ENCODE measurements at regions not wholly inside any gene's neighbourhood (a gene's known extent, or its start where the extent isn't known, plus 50 kb on each side); places are given as distances from the start of the nearest gene placed in this dataset.

DNA sequence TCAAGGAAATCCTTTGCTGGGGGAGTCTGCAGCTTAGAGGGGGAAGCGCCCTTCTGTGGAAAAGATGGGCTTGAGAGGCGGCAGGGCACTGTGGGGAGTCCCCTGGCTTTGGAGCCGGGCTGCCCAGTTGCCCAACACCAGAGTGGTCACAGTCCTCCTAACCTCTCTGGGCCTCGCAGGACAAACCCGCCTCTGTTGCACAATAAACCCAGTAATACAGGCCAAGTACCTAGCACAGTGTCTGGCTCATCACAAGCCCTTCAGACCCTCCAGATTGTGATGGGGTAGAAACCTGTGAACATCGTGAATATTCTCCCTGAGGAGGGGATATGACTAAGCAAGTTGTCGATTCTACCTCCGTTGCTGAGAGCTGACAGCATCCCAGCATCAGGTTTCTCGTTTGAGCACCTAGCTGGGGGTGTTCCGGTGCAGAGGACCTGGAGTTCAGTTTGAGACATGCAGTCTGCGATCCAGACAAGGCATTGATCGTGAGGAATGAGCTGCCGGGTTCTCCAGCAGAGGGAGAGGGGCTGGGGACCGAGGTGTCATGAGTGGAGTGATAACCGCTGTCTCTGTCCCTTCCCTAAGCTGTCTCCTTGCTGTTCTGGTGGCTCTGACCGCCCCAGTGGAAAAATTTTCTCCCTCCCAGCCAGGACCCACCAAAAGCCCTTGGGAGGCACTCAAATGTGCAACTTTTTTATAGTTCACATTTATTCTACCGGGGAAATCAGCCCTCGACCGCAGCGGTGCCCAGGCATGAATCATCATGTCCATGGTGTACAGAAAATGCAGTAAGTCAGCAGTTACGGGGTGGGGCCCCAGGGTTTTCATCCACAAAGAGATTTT, 161.9 kb downstream of the WSCD1 start:
- intact Hi-C loops (cut with DNase I) = no loop called here
- DNase-seq (no peak), ATAC-seq (no peak)
- H3K27ac ChIP-seq = no peak overlapping the region
- no peaks in the 10 kb centered on the region for H3K36me3 ChIP-seq (ENCODE audit: insufficient read depth in 1 of 2, low read depth in 1 of 2)
- no peak overlapping the region for H3K4me3 ChIP-seq
- H3K27me3 ChIP-seq (ENCODE audit: insufficient read depth in 3 of 3, low read length in 2 of 3) = peaks cover 2 to 18% (median 2%) of the 10 kb centered on the region in 3 donors
- TF ChIP-seq, protein P1, sequence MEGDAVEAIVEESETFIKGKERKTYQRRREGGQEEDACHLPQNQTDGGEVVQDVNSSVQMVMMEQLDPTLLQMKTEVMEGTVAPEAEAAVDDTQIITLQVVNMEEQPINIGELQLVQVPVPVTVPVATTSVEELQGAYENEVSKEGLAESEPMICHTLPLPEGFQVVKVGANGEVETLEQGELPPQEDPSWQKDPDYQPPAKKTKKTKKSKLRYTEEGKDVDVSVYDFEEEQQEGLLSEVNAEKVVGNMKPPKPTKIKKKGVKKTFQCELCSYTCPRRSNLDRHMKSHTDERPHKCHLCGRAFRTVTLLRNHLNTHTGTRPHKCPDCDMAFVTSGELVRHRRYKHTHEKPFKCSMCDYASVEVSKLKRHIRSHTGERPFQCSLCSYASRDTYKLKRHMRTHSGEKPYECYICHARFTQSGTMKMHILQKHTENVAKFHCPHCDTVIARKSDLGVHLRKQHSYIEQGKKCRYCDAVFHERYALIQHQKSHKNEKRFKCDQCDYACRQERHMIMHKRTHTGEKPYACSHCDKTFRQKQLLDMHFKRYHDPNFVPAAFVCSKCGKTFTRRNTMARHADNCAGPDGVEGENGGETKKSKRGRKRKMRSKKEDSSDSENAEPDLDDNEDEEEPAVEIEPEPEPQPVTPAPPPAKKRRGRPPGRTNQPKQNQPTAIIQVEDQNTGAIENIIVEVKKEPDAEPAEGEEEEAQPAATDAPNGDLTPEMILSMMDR (IDR thresholded peaks at IDR 0.05) = no peak
- H3K9me3 ChIP-seq = no peaks in the 10 kb centered on the region
- WGBS, 3 donors = 46 to 51% (median 46%) methylated on average over 21 of the region's 21 CpGs
- no peaks in the 10 kb centered on the region for H3K4me1 ChIP-seq

DNA sequence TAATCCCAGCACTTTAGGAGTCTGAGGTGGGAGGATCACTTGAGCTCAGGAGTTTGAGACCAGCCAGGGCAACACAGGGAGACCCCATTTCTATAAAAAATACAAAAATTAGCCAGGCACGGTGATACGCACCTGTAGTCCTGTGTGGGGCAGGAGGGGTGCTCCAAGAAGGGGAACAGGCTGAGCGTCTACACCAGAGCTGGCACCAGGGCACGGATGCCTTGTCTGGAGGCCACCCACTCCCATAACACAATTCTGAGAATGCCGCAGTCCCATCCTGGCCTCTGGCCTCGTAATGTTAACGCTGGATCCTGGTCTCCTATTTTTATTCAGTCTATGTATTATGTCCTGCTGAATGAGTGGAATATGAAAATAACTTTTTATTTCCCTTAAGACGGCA, 161.3 kb downstream of the WSCD1 start:
- H3K27ac ChIP-seq = no peak overlapping the region
- peaks cover 2 to 13% (median 2%) of the 10 kb centered on the region in 3 donors for H3K27me3 ChIP-seq (ENCODE audit: insufficient read depth in 3 of 3, low read length in 2 of 3)
- H3K9me3 ChIP-seq = no peaks in the 10 kb centered on the region
- WGBS, 3 donors = 58 to 74% (median 72%) methylated on average over 8 of the region's 8 CpGs
- DNase-seq (no peak), ATAC-seq (no peak)
- H3K36me3 ChIP-seq (ENCODE audit: insufficient read depth in 1 of 2, low read depth in 1 of 2) = no peaks in the 10 kb centered on the region
- TF ChIP-seq, protein P1 (IDR thresholded peaks at IDR 0.05) = no peak
- H3K4me3 ChIP-seq = no peak overlapping the region
- intact Hi-C loops (cut with DNase I) = no loop called here
- no peaks in the 10 kb centered on the region for H3K4me1 ChIP-seq

DNA sequence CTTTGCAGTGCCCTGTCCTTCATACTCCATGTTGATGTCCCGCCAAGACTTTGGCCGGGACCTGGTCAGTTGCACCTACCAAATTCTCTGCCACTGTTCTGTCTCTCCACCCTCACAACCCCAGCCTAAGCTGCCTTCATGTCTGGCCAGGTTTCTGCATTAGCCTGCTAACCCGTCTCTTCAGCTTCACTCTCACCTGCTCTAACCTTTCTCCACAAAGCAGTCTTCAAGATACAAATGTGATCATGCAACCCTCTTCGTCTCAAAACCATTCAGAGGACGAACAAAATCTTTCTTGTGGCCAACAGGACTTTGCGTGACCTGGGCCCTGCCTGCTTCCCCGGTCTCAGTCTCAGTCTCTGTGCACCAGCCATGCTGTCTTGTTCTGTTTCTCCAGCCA, 148.2 kb downstream of the WSCD1 start:
- no peak overlapping the region for H3K4me3 ChIP-seq
- H3K36me3 ChIP-seq (ENCODE audit: insufficient read depth in 1 of 2, low read depth in 1 of 2) = no peaks in the 10 kb centered on the region
- no peak for ATAC-seq
- TF ChIP-seq, protein P1 (IDR thresholded peaks at IDR 0.05) = no peak
- no peak overlapping the region for H3K27ac ChIP-seq
- 81 to 88% (median 86%) methylated on average over 7 of the region's 7 CpGs for whole genome bisulfite sequencing, 3 donors
- H3K27me3 ChIP-seq (ENCODE audit: insufficient read depth in 3 of 3, low read length in 2 of 3) = no peaks in the 10 kb centered on the region
- DNase-seq = no peak
- peaks cover 16% of the 10 kb centered on the region for H3K9me3 ChIP-seq
- H3K4me1 ChIP-seq = no peaks in the 10 kb centered on the region
- intact Hi-C loops (cut with DNase I) = no loop called here

DNA sequence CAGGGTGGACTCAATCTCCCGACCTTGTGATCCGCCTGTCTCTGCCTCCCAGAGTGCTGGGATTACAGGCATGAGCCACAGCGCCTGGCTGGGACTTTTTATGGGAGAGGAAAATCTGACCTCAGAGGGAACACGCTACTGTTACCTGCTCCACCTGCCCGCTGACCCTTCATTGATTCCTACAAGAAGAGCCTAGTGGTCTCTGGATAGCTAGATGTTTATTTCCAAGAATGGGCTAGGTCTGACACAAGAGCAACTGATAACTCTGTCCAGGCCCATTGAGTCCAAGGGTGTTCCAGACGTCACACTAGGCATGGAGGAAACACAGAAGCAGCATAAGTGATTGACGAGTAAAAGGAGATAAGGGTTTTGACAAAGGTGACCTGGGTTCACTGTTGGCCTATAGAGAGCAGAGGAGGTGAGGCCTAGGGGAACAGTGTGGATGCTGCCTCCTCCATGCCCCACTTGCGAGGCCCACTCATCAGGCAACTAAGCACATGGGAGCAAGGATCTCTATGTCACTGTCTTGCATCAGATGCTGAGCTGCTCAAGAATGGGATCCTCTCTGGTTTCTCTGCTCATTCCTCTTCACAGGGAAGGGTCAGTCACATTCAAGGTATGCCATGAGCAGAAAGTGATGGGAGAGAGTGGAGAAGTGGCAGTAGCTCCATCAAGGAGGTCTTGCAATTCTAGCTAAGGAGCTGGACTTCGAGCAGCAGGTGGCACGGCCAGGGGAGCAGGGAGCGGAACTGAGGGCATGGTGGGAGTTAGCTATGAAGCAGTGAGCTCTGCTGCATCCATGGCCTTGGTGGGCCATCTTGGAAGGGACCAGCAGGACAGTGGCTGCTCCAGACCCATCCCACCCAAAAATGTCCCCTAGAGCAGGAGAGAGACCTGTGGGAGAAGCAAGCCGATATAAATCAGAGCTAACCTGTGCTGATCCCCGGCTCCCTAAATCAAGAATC, 145.2 kb downstream of the WSCD1 start:
- TF ChIP-seq, protein P1 (IDR thresholded peaks at IDR 0.05) = no peak

More for the DNA sequence above, 145.2 kb downstream of the WSCD1 start:
- ATAC-seq (no peak), DNase-seq (no peak)
- Histone ChIP-seq H3K4me1 (peaks cover 3% of the 10 kb centered on the region), H3K27ac (no peak overlapping the region), H3K36me3 (ENCODE audit: insufficient read depth in 1 of 2, low read depth in 1 of 2) (no peaks in the 10 kb centered on the region), H3K4me3 (no peak overlapping the region), H3K9me3 (no peaks in the 10 kb centered on the region), H3K27me3 (ENCODE audit: insufficient read depth in 3 of 3, low read length in 2 of 3) (no peaks in the 10 kb centered on the region)
- 91 to 95% (median 92%) methylated on average over 13 of the region's 13 CpGs for WGBS, 3 donors
- intact Hi-C loops (cut with DNase I) = no loop called here

Measured in psoas muscle (tissue), 7 donors.